Lower lobe of right lung (tissue), 2 donors: ENCODE measurements at regions not wholly inside any gene's neighbourhood (a gene's known extent, or its start where the extent isn't known, plus 50 kb on each side); places are given as distances from the start of the nearest gene placed in this dataset.
"Not testable (repeated sequence)": the region's sequence is repeated elsewhere in the genome, so short reads cannot be mapped to it uniquely, and the experiment has no call there.

Experiments
- ATAC-seq, 2 donors: fragments of 200-7000 bp; cut with Tn5 transposase; one replicate each; pipeline ENCODE4 v1.9.1; 2020 to 2022; ENCODE audit warnings: mild to moderate bottlenecking in 2 of 2, moderate library complexity in 2 of 2
- DNase-seq: peaks from one replicate; pipeline ENCODE4 v3.0.0-alpha.2; 2020
- H3K27ac ChIP-seq: fragments of 200-600 bp; one replicate; pipeline ENCODE4 v1.8.0; 2022
- H3K27me3 ChIP-seq: fragments of 200-600 bp; one replicate; pipeline ENCODE4 v1.8.0; 2022; ENCODE audit warnings: low read depth
- H3K36me3 ChIP-seq: fragments of 200-600 bp; one replicate; pipeline ENCODE4 v1.8.0; 2022; ENCODE audit warnings: mild to moderate bottlenecking
- H3K4me1 ChIP-seq: fragments of 200-600 bp; one replicate; pipeline ENCODE4 v1.8.0; 2022
- H3K4me3 ChIP-seq: fragments of 200-600 bp; one replicate; pipeline ENCODE4 v1.8.0; 2022; ENCODE audit warnings: mild to moderate bottlenecking
- H3K9me3 ChIP-seq: fragments of 200-600 bp; one replicate; pipeline ENCODE4 v1.8.0; 2022
- intact Hi-C: fragments of 100-400 bp; cut with DNase I; formaldehyde crosslinking; loops from one replicate; pipeline ENCODE4 v1.11.0; 2022
- TF ChIP-seq, protein P1 (sequence below): fragments of 200-600 bp; IDR thresholded peaks from one replicate; pipeline ENCODE4 v1.8.0; 2022; ENCODE audit warnings: antibody characterized with exemption, mild to moderate bottlenecking
- donor health status: DM: no; HTN: yes; CAD: no; lungs with severe emphysema.

GRCh38 chr2:105538840-105539239 is 140.0 kb upstream of the FHL2 start:
- intact Hi-C loops = no loop called here
- Histone ChIP-seq H3K4me3 (no peak overlapping the region), H3K27me3 (peaks cover 6% of the 10 kb centered on the region), H3K9me3 (no peaks in the 10 kb centered on the region), H3K27ac (no peak overlapping the region), H3K36me3 (no peaks in the 10 kb centered on the region), H3K4me1 (no peaks in the 10 kb centered on the region)
- TF ChIP-seq, protein P1, sequence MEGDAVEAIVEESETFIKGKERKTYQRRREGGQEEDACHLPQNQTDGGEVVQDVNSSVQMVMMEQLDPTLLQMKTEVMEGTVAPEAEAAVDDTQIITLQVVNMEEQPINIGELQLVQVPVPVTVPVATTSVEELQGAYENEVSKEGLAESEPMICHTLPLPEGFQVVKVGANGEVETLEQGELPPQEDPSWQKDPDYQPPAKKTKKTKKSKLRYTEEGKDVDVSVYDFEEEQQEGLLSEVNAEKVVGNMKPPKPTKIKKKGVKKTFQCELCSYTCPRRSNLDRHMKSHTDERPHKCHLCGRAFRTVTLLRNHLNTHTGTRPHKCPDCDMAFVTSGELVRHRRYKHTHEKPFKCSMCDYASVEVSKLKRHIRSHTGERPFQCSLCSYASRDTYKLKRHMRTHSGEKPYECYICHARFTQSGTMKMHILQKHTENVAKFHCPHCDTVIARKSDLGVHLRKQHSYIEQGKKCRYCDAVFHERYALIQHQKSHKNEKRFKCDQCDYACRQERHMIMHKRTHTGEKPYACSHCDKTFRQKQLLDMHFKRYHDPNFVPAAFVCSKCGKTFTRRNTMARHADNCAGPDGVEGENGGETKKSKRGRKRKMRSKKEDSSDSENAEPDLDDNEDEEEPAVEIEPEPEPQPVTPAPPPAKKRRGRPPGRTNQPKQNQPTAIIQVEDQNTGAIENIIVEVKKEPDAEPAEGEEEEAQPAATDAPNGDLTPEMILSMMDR = no peak
- DNase-seq (no peak), ATAC-seq (no peak)

DNA sequence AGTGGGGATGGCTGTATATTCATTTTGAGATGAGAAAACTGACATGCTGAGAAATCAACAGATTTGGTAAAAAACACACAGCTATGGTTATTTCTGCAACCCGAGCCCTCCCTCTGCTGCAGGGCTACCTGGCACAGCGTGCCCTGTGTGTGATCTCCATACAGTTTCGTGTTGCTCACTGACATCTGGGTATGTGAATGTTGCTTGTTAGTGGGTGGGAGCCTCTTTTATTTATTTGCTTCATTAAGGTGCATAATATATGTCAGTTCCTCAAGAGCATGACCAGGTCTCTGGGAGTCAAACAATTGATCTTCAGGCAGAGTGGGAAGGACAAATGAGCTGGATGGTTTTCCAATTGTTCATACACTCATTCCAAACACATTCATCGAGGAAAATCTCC is 139.1 kb upstream of the FHL2 start:
- Histone ChIP-seq H3K27me3 (peaks cover 6% of the 10 kb centered on the region), H3K36me3 (no peaks in the 10 kb centered on the region), H3K4me1 (no peaks in the 10 kb centered on the region), H3K27ac (no peak overlapping the region), H3K9me3 (no peaks in the 10 kb centered on the region), H3K4me3 (no peak overlapping the region)
- TF ChIP-seq, protein P1 = no peak
- ATAC-seq (no peak), DNase-seq (no peak)
- intact Hi-C loops = no loop called here

DNA sequence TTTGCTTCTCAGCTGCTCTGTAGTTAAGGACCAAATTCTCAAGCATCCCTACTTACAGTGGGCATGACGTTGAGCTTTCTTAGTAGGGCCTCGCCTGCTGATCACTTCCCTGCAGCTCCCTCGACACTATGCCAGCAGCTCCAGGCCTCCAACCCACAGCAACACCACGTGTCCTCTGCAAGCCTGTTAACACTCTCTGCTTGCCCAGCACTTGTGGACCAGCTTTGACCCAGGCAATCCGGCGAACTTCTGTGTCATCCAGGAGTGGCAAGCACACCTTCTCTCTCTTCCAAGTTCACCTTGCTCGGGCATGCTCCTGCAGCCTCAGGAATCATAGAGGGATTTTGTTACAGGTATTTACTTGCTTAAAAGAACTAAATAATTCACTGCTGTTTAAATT is 138.6 kb upstream of the FHL2 start:
- DNase-seq (no peak), ATAC-seq (no peak)
- H3K9me3 ChIP-seq = no peaks in the 10 kb centered on the region
- peaks cover 6% of the 10 kb centered on the region for H3K27me3 ChIP-seq
- H3K27ac ChIP-seq = no peak overlapping the region
- intact Hi-C loops = no loop called here
- no peaks in the 10 kb centered on the region for H3K4me1 ChIP-seq
- H3K4me3 ChIP-seq = no peak overlapping the region
- H3K36me3 ChIP-seq = no peaks in the 10 kb centered on the region
- TF ChIP-seq, protein P1 = no peak

DNA sequence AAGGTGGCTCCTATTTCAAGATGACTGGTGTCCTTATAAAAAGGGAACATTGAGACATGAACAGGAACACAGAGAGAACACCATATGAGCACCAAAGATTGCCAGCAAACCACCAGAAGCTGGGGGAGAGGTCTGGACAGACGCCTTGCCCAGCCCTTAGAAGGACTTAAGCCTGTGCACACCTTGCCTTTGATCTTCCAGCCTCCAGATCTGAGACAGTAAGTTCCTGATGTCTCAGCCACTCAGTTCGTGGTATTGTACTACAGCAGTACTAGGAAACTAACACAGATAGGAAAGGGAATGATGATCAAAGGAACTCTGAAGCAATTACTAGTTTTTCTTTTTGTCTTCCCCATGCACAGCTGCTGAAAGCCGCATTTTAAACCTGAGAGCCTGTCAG is 137.3 kb upstream of the FHL2 start:
- TF ChIP-seq, protein P1 = no peak
- DNase-seq = no peak
- Histone ChIP-seq H3K27me3 (peaks cover 6% of the 10 kb centered on the region), H3K36me3 (no peaks in the 10 kb centered on the region), H3K4me3 (no peak overlapping the region), H3K9me3 (no peaks in the 10 kb centered on the region), H3K27ac (no peak overlapping the region), H3K4me1 (no peaks in the 10 kb centered on the region)
- ATAC-seq = no peak
- intact Hi-C loops = no loop called here

DNA sequence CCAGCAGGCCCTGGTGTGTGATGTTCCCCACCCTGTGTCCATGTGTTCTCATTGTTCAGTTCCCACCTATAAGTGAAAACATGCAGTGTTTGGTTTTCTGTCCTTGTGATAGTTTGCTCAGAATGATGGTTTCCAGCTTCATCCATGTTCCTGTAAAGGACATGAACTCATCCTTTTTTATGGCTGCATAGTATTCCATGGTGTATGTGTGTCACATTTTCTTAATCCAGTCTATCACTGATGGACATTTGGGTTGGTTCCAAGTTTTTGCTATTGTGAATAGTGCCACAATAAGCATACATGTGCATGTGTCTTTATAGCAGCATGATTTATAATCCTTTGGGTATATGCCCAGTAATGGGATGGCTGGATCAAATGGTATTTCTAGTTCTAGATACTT is 130.4 kb upstream of the FHL2 start:
- H3K9me3 ChIP-seq, H3K4me3 ChIP-seq, intact Hi-C loops, H3K27me3 ChIP-seq, H3K36me3 ChIP-seq, ATAC-seq, H3K27ac ChIP-seq, H3K4me1 ChIP-seq, DNase-seq: not testable (repeated sequence)

GRCh38 chr2:105526000-105526925 is 127.4 kb upstream of the FHL2 start:
- H3K9me3 ChIP-seq = no peaks in the 10 kb centered on the region
- no peak overlapping the region for H3K27ac ChIP-seq
- DNase-seq (no peak), ATAC-seq (no peak)
- intact Hi-C loops = no loop called here
- no peaks in the 10 kb centered on the region for H3K27me3 ChIP-seq
- no peaks in the 10 kb centered on the region for H3K4me1 ChIP-seq
- no peaks in the 10 kb centered on the region for H3K36me3 ChIP-seq
- no peak overlapping the region for H3K4me3 ChIP-seq
- TF ChIP-seq, protein P1 = no peak
